ENCODE measurements at regions not wholly inside any gene's neighbourhood (a gene's known extent, or its start where the extent isn't known, plus 50 kb on each side); places are given as distances from the start of the nearest gene placed in this dataset.
"Not testable (repeated sequence)": the region's sequence is repeated elsewhere in the genome, so short reads cannot be mapped to it uniquely, and the experiment has no call there.

GRCh38 chr7:104074529-104074928, 85.1 kb upstream of the RELN start:
- Histone ChIP-seq H3K4me1 (ENCODE audit: low read depth, poor library complexity, severe bottlenecking) (no peaks in the 10 kb centered on the region), H3K27me3 (ENCODE audit: insufficient read depth, low read depth) (no peaks in the 10 kb centered on the region), H2AFZ (ENCODE audit: low read depth) (no peak overlapping the region), H3K36me3 (ENCODE audit: insufficient read depth) (no peaks in the 10 kb centered on the region), H3K79me2 (ENCODE audit: insufficient read depth, low read depth) (no peaks in the 10 kb centered on the region), H3K9ac (no peak overlapping the region), H4K20me1 (ENCODE audit: insufficient read depth) (no peaks in the 10 kb centered on the region), H3K27ac (no peak overlapping the region), H3K4me2 (no peak overlapping the region), H3K4me3 (IDR thresholded peaks at IDR 0.05; ENCODE audit: insufficient read depth, low read depth, low read length) (no peak overlapping the region)
- no peak for TF ChIP-seq CTCF (conservative IDR thresholded peaks at IDR 0.05; ENCODE audit: low read depth, low read length)

- not testable (repeated sequence) for H2AFZ ChIP-seq (ENCODE audit: low read depth); H3K4me1 ChIP-seq (ENCODE audit: low read depth, poor library complexity, severe bottlenecking); H3K27ac ChIP-seq; H3K9ac ChIP-seq; H4K20me1 ChIP-seq (ENCODE audit: insufficient read depth); H3K79me2 ChIP-seq (ENCODE audit: insufficient read depth, low read depth); H3K27me3 ChIP-seq (ENCODE audit: insufficient read depth, low read depth); H3K4me3 ChIP-seq (IDR thresholded peaks at IDR 0.05; ENCODE audit: insufficient read depth, low read depth, low read length); H3K4me2 ChIP-seq; H3K36me3 ChIP-seq (ENCODE audit: insufficient read depth)
Observed at GRCh38 chr7:104071641-104072040, 82.2 kb upstream of the RELN start.

GRCh38 chr7:104065491-104065890, 76.0 kb upstream of the RELN start:
- H3K4me3 ChIP-seq (IDR thresholded peaks at IDR 0.05; ENCODE audit: insufficient read depth, low read depth, low read length) = no peak overlapping the region
- H4K20me1 ChIP-seq (ENCODE audit: insufficient read depth) = no peaks in the 10 kb centered on the region
- H3K27me3 ChIP-seq (ENCODE audit: insufficient read depth, low read depth) = no peaks in the 10 kb centered on the region
- no peak overlapping the region for H3K9ac ChIP-seq
- no peaks in the 10 kb centered on the region for H3K36me3 ChIP-seq (ENCODE audit: insufficient read depth)
- H3K4me1 ChIP-seq (ENCODE audit: low read depth, poor library complexity, severe bottlenecking) = peaks cover 22% of the 10 kb centered on the region
- H3K27ac ChIP-seq = no peak overlapping the region
- no peaks in the 10 kb centered on the region for H3K79me2 ChIP-seq (ENCODE audit: insufficient read depth, low read depth)
- H3K4me2 ChIP-seq = peak overlapping the region; percentile 21; the same call in 1 of the 2 replicates
- no peak overlapping the region for H2AFZ ChIP-seq (ENCODE audit: low read depth)
- no peak for TF ChIP-seq CTCF (conservative IDR thresholded peaks at IDR 0.05; ENCODE audit: low read depth, low read length)

- H3K4me1 ChIP-seq (ENCODE audit: low read depth, poor library complexity, severe bottlenecking) = peaks cover 22% of the 10 kb centered on the region
- no peak for TF ChIP-seq CTCF (conservative IDR thresholded peaks at IDR 0.05; ENCODE audit: low read depth, low read length)
- H3K79me2 ChIP-seq (ENCODE audit: insufficient read depth, low read depth) = no peaks in the 10 kb centered on the region
- H3K27ac ChIP-seq = no peak overlapping the region
- H4K20me1 ChIP-seq (ENCODE audit: insufficient read depth) = no peaks in the 10 kb centered on the region
- H3K4me2 ChIP-seq = peak overlapping the region; percentile 38; the same call in 1 of the 2 replicates
- no peak overlapping the region for H3K9ac ChIP-seq
- no peaks in the 10 kb centered on the region for H3K36me3 ChIP-seq (ENCODE audit: insufficient read depth)
- no peak overlapping the region for H3K4me3 ChIP-seq (IDR thresholded peaks at IDR 0.05; ENCODE audit: insufficient read depth, low read depth, low read length)
- no peaks in the 10 kb centered on the region for H3K27me3 ChIP-seq (ENCODE audit: insufficient read depth, low read depth)
- H2AFZ ChIP-seq (ENCODE audit: low read depth) = no peak overlapping the region
Observed at GRCh38 chr7:104064969-104065387, 75.5 kb upstream of the RELN start.

- H3K9ac ChIP-seq; H3K4me3 ChIP-seq (IDR thresholded peaks at IDR 0.05; ENCODE audit: insufficient read depth, low read depth, low read length); H3K36me3 ChIP-seq (ENCODE audit: insufficient read depth); H2AFZ ChIP-seq (ENCODE audit: low read depth); H3K27ac ChIP-seq; H3K79me2 ChIP-seq (ENCODE audit: insufficient read depth, low read depth); H3K27me3 ChIP-seq (ENCODE audit: insufficient read depth, low read depth); H3K4me2 ChIP-seq; H4K20me1 ChIP-seq (ENCODE audit: insufficient read depth): not testable (repeated sequence)
- H3K4me1 ChIP-seq (ENCODE audit: low read depth, poor library complexity, severe bottlenecking) = peaks cover 22% of the 10 kb centered on the region
Observed at GRCh38 chr7:104063797-104064196, 74.3 kb upstream of the RELN start.
